SK-N-SH (cell line): ENCODE measurements at regions not wholly inside any gene's neighbourhood (a gene's known extent, or its start where the extent isn't known, plus 50 kb on each side); places are given as distances from the start of the nearest gene placed in this dataset.

ENCODE experiments used
- CTCF ChIP-seq: fragments of 200-600 bp; sonication (generic); IDR thresholded peaks from 2 replicates; pipeline ENCODE4 v1.6.1; 2017; ENCODE audit warnings: antibody characterized with exemption, mild to moderate bottlenecking, moderate library complexity
- EP300 ChIP-seq, 2 experiments: IDR thresholded peaks; 2 replicates each; pipeline versions ENCODE4 v1.4.0 to v1.6.1; 2012; ENCODE audit warnings: borderline replicate concordance in 1 of 2, low read depth in 1 of 2, low read length in 1 of 2
- EZH2phosphoT487 ChIP-seq: fragments of 200-600 bp; sonication (generic); IDR thresholded peaks from 2 replicates; pipeline ENCODE4 v1.6.1; 2017; ENCODE audit warnings: low read depth, mixed run types, mild to moderate bottlenecking, antibody characterized with exemption, moderate library complexity, borderline replicate concordance
- FOXM1 ChIP-seq: IDR thresholded peaks from 2 replicates; pipeline ENCODE4 v1.4.0; 2012; ENCODE audit warnings: low read depth, mild to moderate bottlenecking
- MEF2A ChIP-seq: IDR thresholded peaks from 2 replicates; pipeline ENCODE4 v1.4.0; 2012; ENCODE audit warnings: low read depth, borderline replicate concordance
- POLR2AphosphoS5 ChIP-seq: IDR thresholded peaks from 2 replicates; pipeline ENCODE4 v1.6.1; 2012; ENCODE audit warnings: low read depth, low read length
- TAF1 ChIP-seq: IDR thresholded peaks from 2 replicates; pipeline ENCODE4 v1.6.1; 2012; ENCODE audit warnings: low read depth, mild to moderate bottlenecking, low read length, moderate library complexity, borderline replicate concordance
- YY1 ChIP-seq: IDR thresholded peaks from 2 replicates; pipeline ENCODE4 v1.4.0; 2012; ENCODE audit warnings: low read depth, mild to moderate bottlenecking

GRCh38 chr2:12577567-12578253 is 139.0 kb upstream of the TRIB2 start:
- TF ChIP-seq POLR2AphosphoS5 = no peak
- no peak for TF ChIP-seq CTCF
- TF ChIP-seq MEF2A = no peak
- TF ChIP-seq YY1 = no peak
- TF ChIP-seq TAF1 = no peak
- no peak for TF ChIP-seq EP300 (IDR thresholded peaks at IDR 0.05; ENCODE audit: borderline replicate concordance in 1 of 2, low read depth in 1 of 2, low read length in 1 of 2)
- TF ChIP-seq FOXM1 = no peak
- TF ChIP-seq EZH2phosphoT487 = no peak
